GM12864 (cell line): ENCODE measurements at regions not wholly inside any gene's neighbourhood (a gene's known extent, or its start where the extent isn't known, plus 50 kb on each side); places are given as distances from the start of the nearest gene placed in this dataset.

Experiments
- DNase-seq: peaks from one replicate; pipeline ENCODE4 v3.0.0-alpha.2; 2011; ENCODE audit warnings: low read depth
- H3K4me3 ChIP-seq: 2 replicates; pipeline ENCODE4 v1.5.1; 2011; ENCODE audit warnings: mild to moderate bottlenecking, low read depth, low read length, control low read depth
- TF ChIP-seq, protein P1 (sequence below): IDR thresholded peaks from 2 replicates; pipeline ENCODE4 v1.5.1; 2011; ENCODE audit warnings: low read depth, mild to moderate bottlenecking, moderate library complexity, low read length, control low read depth, inconsistent platforms; ENCODE audit errors: missing control alignments

DNA sequence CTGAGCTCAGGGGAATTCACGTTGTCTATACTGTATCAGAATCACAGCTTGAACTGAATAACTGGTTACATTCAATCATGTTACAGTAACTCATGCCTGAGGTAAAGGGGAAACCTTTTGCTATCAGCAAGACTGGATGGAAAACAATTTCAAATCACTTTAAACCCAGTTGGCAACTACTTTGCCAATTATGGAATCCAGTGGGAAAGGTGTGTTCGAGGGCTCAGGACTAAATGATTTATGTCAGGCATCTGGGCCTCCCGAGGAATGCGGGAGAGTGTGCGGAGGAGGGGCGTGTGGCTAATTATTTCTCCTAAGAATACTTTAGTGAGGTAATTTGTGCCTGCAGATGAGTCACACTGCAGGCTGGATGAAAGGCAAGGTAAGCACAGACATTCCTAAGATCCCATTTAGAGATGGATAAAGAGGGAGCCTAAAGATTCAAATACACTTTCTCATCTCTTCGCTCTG lies 100.1 kb downstream of the HRH4 start:
- TF ChIP-seq, protein P1, sequence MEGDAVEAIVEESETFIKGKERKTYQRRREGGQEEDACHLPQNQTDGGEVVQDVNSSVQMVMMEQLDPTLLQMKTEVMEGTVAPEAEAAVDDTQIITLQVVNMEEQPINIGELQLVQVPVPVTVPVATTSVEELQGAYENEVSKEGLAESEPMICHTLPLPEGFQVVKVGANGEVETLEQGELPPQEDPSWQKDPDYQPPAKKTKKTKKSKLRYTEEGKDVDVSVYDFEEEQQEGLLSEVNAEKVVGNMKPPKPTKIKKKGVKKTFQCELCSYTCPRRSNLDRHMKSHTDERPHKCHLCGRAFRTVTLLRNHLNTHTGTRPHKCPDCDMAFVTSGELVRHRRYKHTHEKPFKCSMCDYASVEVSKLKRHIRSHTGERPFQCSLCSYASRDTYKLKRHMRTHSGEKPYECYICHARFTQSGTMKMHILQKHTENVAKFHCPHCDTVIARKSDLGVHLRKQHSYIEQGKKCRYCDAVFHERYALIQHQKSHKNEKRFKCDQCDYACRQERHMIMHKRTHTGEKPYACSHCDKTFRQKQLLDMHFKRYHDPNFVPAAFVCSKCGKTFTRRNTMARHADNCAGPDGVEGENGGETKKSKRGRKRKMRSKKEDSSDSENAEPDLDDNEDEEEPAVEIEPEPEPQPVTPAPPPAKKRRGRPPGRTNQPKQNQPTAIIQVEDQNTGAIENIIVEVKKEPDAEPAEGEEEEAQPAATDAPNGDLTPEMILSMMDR, result no peak
- no peak for DNase-seq

DNA sequence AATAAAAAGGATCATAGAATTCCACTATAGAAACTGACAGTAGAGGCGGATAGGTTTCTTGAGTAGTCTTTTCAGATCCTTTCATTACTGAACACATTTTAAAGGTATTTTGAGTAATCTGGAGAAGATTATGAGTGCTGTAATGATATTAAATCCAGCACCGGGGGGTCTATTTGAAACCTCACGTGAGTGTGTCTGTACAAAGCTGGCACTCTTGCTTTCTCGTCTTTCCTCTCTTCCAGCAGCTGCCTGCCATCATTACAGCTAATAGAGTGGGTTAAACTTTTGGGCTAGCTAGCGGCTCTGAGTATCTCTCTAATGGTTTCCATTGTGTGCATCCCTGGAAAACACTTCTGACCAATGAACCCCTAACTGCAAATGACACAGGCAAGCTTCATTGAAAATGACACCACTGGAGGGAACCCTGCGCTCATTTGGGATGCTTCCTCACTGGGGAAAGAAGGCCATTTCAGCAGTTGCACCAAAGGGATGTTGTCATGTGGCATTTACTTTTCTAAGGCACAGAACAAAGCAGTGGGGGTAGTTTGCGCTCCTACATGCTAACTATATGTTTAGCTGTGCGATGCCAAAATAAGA lies 101.0 kb downstream of the HRH4 start:
- TF ChIP-seq, protein P1, result no peak
- no peak overlapping the region for H3K4me3 ChIP-seq
- no peak for DNase-seq

More for the DNA sequence above, 100.1 kb downstream of the HRH4 start:
- H3K4me3 ChIP-seq, result no peak overlapping the region

- no peak overlapping the region for H3K4me3 ChIP-seq
- TF ChIP-seq, protein P1, result no peak
- no peak for DNase-seq
Measured at GRCh38 chr18:24567199-24567598, 106.8 kb downstream of the HRH4 start.

- no peak overlapping the region for H3K4me3 ChIP-seq
- DNase-seq, result no peak
- TF ChIP-seq, protein P1, result no peak
Measured at GRCh38 chr18:24570716-24571115, 110.3 kb downstream of the HRH4 start.

DNA sequence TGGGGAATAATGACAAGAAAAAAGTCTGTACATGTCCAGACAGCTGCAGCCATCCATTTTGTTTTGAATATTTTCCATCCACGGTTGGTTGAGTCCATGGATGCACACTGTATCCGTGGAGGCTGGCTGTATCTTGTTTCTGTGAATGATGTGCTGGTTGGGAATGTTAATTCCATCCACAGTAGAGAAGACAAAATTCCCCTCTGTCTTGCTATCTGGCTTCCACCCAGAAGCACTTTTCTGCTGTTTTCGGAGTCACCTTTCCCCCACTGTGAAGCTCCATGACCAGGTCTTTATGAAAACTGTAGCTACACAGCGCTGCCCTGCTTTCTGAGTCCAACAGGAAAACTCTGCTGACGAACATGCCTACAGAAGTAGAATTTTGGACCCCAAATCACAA lies 122.3 kb downstream of the HRH4 start:
- no peak for DNase-seq
- H3K4me3 ChIP-seq, result no peak overlapping the region
- TF ChIP-seq, protein P1, result no peak

DNA sequence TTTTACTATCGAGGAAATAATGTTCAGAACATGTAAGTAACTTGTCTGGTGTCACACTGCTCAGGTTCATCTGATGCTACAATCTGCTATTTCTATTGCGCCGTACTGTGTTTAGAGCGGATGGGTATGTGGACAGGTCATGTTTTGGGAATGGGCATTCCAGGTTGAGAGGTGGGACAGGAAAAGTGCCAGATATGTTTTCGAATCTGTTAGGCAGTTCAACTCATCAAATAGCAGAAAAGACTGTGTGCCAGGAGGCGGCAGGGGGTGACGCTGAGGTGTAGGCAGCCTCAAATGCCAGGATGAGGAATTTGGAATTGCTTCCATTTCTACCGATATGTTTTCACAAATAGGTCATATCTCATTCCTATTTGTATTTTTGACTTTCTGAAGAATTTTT lies 123.8 kb downstream of the HRH4 start:
- no peak overlapping the region for H3K4me3 ChIP-seq
- TF ChIP-seq, protein P1, result no peak
- no peak for DNase-seq

DNA sequence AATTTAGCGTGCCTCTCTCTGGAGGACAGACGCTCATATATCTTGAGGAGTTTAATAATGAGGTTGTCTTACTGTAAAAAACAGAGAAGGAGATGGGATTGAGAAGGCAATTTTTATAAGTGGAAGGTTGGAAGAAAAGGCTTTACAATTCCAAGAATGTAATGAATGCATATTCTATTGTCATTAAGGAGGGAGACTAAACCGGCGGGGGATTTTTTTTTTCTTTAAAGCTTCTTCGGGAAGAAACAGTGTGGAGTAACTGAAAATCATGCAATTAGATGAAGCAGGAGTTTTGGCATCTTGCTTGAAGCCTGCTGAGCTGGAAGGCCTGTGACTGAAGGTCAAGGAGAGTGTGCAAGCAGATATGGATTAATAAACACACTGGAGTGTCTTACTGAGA lies 124.4 kb downstream of the HRH4 start:
- DNase-seq, result no peak
- TF ChIP-seq, protein P1, result no peak
- no peak overlapping the region for H3K4me3 ChIP-seq
